Stimulated activated CD8-positive, alpha-beta memory T cell treated with anti-CD3 and anti-CD28 coated beads, Interleukin-4, amount 100 ng/mL, for 4 hours (primary cell): ENCODE measurements at regions not wholly inside any gene's neighbourhood (a gene's known extent, or its start where the extent isn't known, plus 50 kb on each side); places are given as distances from the start of the nearest gene placed in this dataset.
"Not testable (repeated sequence)": the region's sequence is repeated elsewhere in the genome, so short reads cannot be mapped to it uniquely, and the experiment has no call there.

ENCODE experiments used
- DNase-seq, 2 donors: peaks; one replicate each; pipeline ENCODE4 v3.0.0-alpha.2; 2020; ENCODE audit warnings: low read depth in 2 of 2, low spot score in 1 of 2

GRCh38 chr1:222073307-222073995 is 331.6 kb upstream of the DUSP10 start:
- DNase-seq, result no peak

- DNase-seq, result no peak
Measured at GRCh38 chr1:222071387-222071786, 329.5 kb upstream of the DUSP10 start.

- DNase-seq, result no peak
Measured at GRCh38 chr1:222068937-222069336, 327.0 kb upstream of the DUSP10 start.

GRCh38 chr1:222068101-222068500 is 326.2 kb upstream of the DUSP10 start:
- DNase-seq, result no peak

GRCh38 chr1:222066539-222066938 is 324.6 kb upstream of the DUSP10 start:
- no peak for DNase-seq

DNA sequence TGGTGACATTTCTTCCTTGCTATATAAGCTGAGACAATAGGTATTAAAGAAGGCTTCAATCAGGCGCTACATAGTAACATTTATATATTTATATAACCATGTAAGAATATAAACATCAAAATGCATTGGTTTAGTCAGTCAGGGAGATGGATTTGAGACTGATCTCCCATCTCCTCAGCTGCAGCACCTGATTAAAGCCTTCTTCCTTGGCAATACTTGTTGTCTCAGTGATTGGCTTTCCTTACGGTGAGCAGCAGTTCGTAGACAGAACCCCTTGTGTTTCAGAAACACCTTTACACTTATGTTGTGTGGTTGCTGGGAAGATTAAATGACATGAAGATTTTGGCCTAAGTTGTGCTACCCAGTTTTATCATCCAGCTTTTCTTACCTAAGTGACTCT is 323.3 kb upstream of the DUSP10 start:
- DNase-seq, result no peak

GRCh38 chr1:222064388-222065211 is 322.7 kb upstream of the DUSP10 start:
- no peak for DNase-seq

DNA sequence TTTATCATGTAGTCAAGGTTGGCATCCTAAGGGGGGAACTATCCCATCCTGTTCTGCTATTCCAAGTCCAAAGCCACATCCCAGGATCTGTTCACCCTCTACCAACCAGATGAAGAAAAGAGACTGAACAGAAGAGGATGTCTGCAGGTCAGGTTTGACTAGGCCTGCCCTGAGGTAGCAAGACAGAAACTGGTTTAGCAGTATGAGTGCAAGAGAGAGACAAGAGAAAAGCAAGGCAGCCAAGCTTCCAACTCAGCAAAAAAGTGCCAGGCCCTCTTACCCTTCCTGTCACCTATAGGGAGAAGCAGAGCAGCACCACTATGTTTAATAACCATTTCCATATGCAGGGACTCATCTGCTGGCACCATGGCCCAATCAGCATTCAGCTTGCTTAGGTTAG is 320.8 kb upstream of the DUSP10 start:
- DNase-seq, result no peak

DNA sequence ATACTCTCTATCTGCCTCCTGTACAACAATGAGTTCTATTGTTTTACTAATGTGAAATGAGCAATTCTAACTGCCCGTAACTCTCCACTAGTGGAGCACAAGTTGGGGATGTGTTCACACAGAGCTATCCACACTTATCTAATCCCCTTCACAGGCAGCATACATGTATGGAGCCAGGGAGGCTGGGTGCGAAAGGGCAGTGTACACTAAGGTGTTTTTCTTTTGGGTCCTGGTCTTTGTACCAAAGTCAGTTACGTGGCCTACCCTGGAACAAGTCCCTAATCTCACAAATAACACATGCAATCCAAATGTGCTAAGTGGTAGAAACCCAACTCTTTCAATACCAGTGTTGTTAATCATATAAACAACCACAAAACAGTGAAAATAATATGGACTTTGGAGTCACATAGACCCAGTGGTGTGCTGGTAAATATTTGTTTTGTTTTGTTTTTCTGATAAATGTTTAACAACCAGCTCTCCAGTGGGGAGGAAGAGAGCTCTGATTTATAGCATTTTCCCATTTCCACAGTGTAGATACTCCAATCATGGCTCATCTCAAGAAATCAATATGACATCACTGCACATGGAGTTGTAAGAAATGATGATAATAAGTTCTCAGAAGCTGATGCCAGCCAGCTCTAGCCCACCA is 319.9 kb upstream of the DUSP10 start:
- DNase-seq, result no peak

DNA sequence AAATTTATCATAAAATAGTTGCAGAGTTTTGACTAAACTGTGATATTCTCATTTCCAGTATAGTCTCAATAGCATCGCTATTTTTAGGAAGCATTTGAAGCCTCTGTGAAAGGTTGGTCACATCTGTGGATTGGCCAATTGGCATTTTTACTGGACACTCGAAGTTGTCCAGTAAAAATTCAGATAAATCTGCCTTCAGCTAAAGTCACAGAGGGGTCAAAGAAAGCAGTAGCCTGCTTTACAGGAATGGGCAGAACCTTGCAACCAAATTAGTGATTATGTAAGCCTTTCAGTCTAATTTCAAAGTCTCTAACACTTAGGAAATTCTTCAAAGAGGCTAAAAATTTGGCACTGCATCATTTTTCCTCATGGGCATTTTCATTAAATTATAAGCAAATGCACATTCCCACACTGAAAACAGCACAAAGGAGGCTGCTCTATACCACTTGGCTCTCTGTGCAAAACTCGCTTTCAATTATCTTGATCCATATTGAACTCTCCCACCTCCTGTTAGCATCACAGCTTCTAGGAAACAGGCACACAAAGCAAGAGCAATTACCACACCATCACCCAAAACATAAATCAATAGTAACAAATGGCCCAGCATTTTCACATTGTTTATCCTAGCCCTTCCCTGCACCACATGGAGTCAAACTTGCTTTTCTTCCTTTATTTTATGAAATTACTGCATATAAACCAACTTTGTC is 318.5 kb upstream of the DUSP10 start:
- DNase-seq, result no peak

GRCh38 chr1:222058249-222058648 is 316.4 kb upstream of the DUSP10 start:
- no peak for DNase-seq

GRCh38 chr1:222057162-222057561 is 315.3 kb upstream of the DUSP10 start:
- no peak for DNase-seq

- DNase-seq, result no peak
Measured at GRCh38 chr1:222054416-222054815, 312.5 kb upstream of the DUSP10 start.

- no peak for DNase-seq
Measured at GRCh38 chr1:222053790-222054294, 312.0 kb upstream of the DUSP10 start.

DNA sequence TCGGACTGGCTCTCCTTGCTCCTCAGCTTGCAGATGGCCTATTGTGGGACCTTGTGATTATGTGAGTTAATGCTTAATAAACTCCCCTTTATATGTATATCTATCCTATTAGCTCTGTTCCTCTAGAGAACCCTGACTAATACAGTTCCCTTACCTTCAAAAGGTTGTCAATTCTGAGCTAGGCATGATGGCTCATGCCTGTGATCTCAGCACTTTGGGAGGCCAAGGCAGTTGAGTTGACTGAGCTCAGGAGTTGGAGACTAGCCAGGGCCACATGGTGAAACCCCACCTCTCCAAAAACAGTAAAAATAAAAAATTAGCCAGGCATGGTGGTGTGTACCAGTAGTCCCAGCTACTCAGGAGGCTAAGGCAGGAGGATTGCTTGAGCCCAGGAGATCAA is 309.4 kb upstream of the DUSP10 start:
- DNase-seq, result not testable (repeated sequence)

DNA sequence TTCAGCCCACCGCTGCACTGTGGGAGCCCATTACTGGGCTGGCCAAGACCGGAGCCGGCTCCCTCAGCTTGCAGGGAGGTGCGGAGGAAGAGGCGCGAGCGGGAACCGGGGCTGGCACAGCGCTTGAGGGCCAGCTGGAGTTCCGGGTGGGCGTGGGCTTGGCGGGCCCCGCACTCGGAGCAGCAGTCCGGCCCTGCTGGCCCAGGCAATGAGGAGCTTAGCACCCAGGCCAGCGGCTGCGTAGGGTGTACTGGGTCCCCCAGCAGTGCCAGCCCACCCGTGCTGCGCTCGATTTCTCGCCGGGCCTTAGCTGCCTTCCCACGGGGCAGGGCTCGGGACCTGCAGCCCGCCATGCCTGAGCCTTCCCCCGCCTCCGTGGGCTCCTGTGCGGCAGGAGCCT is 307.8 kb upstream of the DUSP10 start:
- not testable (repeated sequence) for DNase-seq

- DNase-seq, result no peak
Measured at GRCh38 chr1:222049176-222049575, 307.3 kb upstream of the DUSP10 start.

- no peak for DNase-seq
Measured at GRCh38 chr1:222048094-222048595, 306.3 kb upstream of the DUSP10 start.

- no peak for DNase-seq
Measured at GRCh38 chr1:222047366-222047765, 305.5 kb upstream of the DUSP10 start.

- no peak for DNase-seq
Measured at GRCh38 chr1:222046684-222047263, 304.9 kb upstream of the DUSP10 start.

DNA sequence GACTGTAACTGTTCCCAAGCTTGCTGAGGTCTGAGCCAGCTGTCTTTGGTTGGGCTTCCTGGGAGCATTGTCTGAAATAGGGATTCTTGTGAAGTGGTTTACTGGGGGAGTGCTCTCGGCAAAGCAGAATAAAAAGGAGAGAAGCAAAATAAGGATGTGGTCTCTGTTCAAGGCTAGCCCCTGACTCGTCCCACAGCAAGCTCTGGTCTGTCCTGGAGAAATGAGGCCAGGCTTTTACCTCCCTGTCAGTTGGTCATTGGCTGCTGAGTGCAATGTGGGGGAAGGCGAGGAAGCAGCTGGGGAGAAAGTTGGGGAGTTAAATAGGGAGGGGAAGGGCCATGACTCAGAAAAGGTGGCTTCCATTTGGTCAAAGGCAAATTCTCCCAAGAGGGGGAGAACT is 303.9 kb upstream of the DUSP10 start:
- DNase-seq, result no peak
